LNCAP (cell line): ENCODE measurements at regions not wholly inside any gene's neighbourhood (a gene's known extent, or its start where the extent isn't known, plus 50 kb on each side); places are given as distances from the start of the nearest gene placed in this dataset.

Experiments used
- TF ChIP-seq, protein P1 (sequence below): fragments of 450-650 bp; IDR thresholded peaks from 2 replicates; pipeline ENCODE4 v1.5.1; 2017; ENCODE audit warnings: mild to moderate bottlenecking

DNA sequence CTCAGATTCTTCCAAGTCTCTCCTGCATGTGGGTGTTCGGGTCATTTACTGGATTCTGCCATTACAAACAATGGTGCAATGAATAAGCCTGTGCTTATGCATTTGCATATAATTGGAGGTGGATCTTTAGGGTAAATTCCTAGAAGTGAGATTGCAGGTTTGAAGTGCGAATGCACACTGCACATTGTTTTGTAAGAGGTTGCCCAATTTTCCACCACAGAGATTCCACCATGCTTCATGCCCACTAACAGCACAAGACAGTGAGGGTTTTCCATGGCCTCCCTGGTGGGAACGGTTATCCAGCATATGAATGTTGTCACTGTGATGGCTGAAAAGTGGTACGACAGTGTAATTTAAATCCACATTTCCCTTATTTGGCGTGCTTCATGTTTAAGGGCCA is 178.8 kb upstream of the PMEPA1 start:
- TF ChIP-seq, protein P1, sequence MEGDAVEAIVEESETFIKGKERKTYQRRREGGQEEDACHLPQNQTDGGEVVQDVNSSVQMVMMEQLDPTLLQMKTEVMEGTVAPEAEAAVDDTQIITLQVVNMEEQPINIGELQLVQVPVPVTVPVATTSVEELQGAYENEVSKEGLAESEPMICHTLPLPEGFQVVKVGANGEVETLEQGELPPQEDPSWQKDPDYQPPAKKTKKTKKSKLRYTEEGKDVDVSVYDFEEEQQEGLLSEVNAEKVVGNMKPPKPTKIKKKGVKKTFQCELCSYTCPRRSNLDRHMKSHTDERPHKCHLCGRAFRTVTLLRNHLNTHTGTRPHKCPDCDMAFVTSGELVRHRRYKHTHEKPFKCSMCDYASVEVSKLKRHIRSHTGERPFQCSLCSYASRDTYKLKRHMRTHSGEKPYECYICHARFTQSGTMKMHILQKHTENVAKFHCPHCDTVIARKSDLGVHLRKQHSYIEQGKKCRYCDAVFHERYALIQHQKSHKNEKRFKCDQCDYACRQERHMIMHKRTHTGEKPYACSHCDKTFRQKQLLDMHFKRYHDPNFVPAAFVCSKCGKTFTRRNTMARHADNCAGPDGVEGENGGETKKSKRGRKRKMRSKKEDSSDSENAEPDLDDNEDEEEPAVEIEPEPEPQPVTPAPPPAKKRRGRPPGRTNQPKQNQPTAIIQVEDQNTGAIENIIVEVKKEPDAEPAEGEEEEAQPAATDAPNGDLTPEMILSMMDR: no peak

DNA sequence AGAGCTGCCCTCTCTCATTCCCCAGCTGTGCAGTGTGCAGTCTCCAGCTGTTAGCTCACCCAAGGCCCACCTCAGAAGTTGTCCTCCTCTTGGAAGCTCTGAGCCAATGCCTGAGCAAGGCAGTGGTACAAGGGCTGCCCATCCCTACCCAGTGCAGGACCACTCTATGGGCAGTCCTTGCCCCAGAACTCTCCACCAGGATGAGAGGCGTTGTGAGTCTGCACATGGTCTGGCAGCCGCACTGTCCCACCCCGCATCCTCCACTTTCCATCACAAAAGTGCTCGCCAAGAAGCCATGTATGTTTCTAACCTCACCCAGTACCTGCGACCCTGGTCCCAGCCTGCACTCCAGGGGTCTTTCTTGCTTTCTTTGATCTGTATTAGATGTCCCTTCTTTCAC is 175.1 kb upstream of the PMEPA1 start:
- TF ChIP-seq, protein P1: no peak

DNA sequence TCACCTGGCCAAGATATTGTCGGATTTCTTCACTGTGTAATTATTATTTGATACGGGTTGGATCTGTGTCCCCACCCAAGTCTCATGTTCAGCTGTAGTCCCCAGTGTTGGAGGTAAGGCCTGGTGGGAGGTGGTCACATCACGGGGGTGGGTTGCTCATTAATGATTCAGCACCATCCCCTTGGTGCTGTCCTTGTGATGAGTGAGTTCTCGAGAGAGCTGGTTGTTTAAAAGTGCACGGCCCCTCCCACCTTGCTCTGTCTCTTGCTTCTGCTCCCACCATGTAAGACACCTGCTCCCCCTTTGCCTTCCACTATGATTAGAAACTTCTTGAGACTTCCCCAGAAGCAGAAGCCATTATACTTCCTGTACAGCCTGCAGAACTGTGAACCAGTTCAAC is 173.9 kb upstream of the PMEPA1 start:
- TF ChIP-seq, protein P1: no peak

DNA sequence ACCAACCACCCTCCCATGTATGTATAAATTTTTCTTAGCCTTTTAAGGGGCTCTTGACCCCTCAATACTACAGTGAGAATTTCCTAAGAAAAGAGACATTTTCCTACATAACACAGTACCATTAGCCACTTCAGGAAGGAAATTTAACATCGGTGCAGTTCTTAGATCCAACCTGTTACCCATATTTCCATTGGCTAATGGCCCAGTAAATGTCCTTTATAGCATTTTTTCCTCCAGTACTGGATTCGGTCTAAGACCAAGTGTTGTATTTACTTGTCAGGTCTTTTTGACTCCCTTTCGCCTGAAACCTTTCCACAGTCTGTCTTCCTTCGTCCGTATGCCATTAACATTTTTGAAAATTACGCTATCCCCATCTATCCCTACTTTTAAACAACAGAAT is 173.4 kb upstream of the PMEPA1 start:
- TF ChIP-seq, protein P1: no peak

DNA sequence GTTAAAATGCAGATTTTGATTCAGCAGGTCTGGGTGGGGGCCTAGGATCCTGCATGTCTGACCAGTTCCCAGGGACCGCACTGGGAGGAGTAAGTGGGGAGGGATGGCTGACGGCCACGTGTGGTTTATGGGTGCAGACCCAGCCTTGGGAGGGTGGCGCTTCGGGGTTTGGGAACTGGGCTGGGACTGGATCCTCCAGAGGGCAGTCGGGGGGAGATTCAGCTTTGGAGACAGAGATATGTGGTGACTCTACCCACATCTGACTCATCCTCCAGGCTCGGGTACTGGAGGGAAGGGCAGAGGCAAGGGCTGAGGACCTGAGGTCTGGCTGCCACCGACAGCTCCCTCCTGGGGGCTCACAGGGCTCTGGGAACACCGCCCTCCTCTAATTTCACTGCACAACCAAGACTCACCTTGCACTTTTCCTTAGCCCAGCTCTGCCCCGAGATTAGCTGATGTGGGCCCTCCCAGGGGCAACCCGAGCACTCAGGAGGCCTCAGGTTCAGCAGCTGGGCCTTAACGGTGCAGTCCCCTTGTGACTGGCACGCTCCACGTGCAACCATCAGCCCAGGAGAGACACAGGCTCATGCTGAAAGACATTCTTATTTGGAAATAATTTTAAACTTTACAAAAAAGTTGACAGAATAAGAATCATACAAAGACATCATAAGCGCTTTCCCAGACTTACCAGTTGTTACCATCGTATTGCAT is 172.8 kb upstream of the PMEPA1 start:
- TF ChIP-seq, protein P1: no peak

DNA sequence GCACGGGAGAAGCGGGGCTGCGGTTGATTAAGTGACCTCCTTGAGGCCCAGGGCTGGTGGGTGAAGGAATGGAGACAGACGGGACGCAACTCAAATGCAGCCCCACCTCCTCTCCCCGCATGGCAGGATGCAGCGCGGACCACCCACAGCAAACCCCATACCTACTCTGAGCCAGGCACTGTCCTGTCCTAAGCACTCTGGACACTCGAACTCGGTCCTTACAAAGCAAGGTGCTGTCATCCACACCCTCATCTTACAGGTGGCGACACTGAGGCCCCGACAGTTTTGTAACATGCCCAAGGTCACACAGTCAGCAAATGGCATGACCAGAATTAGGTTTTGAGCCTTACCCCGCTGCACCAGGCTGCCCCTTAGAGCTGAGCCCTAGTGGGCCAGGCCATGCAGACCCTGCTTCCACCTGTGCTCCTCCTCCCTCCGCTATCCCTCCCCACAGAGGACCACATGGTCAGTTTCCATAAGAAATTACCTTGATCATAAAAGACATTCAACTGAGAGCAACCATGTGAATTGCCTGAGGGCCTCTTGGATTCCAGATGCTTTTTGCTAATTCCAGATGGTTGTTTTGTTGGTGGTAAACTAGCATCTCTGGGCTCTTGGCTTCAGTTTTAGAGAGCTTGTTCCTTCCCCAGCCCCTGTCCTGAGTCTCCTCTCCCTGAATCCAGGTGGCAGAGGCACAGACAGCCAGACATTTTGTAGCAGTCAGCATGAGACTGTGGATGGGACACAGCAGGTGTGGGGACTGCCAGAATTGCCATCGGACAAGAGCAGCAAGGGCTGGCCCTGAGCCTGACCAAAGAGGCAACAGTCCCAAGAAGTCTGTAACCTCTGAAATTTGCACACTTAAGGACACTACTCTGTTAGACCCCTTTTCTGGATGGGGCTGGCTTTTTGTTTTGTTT is 171.9 kb upstream of the PMEPA1 start:
- TF ChIP-seq, protein P1: no peak

DNA sequence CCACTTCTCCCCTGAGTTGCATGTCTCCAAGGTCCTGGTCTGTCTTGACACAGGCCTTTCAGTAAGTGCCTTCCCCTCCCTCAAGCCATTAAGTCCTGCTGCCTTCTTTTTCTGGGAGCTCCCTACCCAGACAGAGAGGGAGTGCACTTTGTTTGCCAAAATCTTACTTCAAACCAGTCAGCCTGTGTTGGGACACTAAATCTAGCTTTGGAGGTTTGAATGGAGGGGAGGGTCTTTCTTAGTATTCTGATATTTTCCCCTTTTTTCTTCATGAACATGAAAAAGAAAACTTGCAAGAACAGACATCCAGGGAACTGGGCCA is 170.7 kb upstream of the PMEPA1 start:
- TF ChIP-seq, protein P1: no peak
